RWPE1 (cell line): ENCODE measurements at regions not wholly inside any gene's neighbourhood (a gene's known extent, or its start where the extent isn't known, plus 50 kb on each side); places are given as distances from the start of the nearest gene placed in this dataset.

Experiments
- CTCF ChIA-PET: fragments of 350-600 bp; sonication (Branson Sonifier 250); formaldehyde crosslinking; extraction: SDS; loops from one replicate; lab custom pipeline; 2021; lab: Yijun Ruan, JAX
- POLR2A ChIA-PET: fragments of 400-600 bp; formaldehyde crosslinking; extraction: SDS; loops from one replicate; lab custom pipeline; 2020; ENCODE audit warnings: antibody characterized with exemption; ENCODE audit not compliant: low non-redundant PET; lab: Yijun Ruan, JAX
- DNase-seq: peaks from one replicate; pipeline ENCODE4 v3.0.0; 2012; ENCODE audit warnings: low spot score
- H3K27ac ChIP-seq: fragments of 450-650 bp; 2 replicates; pipeline ENCODE4 v1.5.1; 2017
- TF ChIP-seq, protein P1 (sequence below): fragments of 450-650 bp; conservative IDR thresholded peaks from 2 replicates; pipeline ENCODE4 v1.5.1; 2017; ENCODE audit warnings: low read depth, mild to moderate bottlenecking

- ChIA-PET CTCF (no interaction called here), POLR2A (interaction anchor here (0.8 to 1.7 kb wide), 2 partner anchors 61 kb away, joined by 3 to 8 read pairs; no protein-coding TSS in a partner anchor)
- no peak for DNase-seq
- TF ChIP-seq, protein P1, sequence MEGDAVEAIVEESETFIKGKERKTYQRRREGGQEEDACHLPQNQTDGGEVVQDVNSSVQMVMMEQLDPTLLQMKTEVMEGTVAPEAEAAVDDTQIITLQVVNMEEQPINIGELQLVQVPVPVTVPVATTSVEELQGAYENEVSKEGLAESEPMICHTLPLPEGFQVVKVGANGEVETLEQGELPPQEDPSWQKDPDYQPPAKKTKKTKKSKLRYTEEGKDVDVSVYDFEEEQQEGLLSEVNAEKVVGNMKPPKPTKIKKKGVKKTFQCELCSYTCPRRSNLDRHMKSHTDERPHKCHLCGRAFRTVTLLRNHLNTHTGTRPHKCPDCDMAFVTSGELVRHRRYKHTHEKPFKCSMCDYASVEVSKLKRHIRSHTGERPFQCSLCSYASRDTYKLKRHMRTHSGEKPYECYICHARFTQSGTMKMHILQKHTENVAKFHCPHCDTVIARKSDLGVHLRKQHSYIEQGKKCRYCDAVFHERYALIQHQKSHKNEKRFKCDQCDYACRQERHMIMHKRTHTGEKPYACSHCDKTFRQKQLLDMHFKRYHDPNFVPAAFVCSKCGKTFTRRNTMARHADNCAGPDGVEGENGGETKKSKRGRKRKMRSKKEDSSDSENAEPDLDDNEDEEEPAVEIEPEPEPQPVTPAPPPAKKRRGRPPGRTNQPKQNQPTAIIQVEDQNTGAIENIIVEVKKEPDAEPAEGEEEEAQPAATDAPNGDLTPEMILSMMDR = no peak
- H3K27ac ChIP-seq = peak overlapping the region; percentile 93
Measured at GRCh38 chr1:209367061-209367772, 216.3 kb upstream of the CAMK1G start.

- TF ChIP-seq, protein P1 = no peak
- POLR2A ChIA-PET = interaction anchor here (1.4 to 1.6 kb wide), 2 partner anchors 59 to 64 kb away, joined by 9 to 13 read pairs; no protein-coding TSS in a partner anchor
- H3K27ac ChIP-seq = peak overlapping the region; percentile 93
- DNase-seq = peak; percentile 74
- CTCF ChIA-PET = interaction anchor here (0.6 kb wide), 1 partner anchor 25 kb away, joined by 5 read pairs; no protein-coding TSS in a partner anchor
Measured at GRCh38 chr1:209368864-209369598, 214.5 kb upstream of the CAMK1G start.

DNA sequence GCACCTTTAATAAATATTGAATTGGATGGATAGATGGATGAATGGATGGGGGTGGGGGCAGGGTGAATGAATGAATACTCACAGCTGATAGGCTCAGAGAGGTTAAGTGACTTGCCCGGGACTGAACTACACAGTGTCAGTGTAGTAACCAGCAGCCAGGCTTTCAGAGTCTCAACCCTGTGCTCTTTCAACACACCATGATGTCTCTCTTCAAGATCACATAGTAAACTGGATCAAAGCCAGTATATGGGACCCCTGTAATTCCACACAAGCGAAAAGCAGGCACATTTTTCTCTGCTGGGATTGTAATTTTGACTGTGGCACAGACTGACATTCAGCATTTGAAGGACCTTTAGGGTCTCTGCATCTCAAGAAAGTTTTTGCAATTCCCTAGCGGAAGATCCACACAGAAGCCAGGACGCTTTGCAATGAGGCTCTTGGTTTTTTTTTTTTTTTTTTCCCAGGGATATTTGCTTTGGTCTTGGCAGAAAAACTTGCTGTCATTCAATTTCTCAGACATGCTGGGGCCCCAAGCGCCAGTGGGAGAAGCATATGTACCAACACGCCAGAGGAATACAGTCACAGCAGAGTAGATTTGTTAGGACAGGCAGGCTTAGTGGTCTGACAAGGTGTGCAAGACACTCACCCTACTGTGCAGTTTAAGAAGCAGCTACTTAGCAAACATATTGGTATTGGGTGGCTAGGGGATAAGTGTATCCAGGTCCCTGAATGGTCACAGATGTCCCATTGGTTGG is 213.1 kb upstream of the CAMK1G start:
- ChIA-PET CTCF (interaction anchor here (0.6 to 0.8 kb wide), 2 partner anchors 20 to 1361 kb away, joined by 3 to 4 read pairs; no protein-coding TSS in a partner anchor), POLR2A (interaction anchor here (0.6 to 1.6 kb wide), 7 partner anchors 14 to 63 kb away, joined by 3 to 9 read pairs (median 3); no protein-coding TSS in a partner anchor)

GRCh38 chr1:209375097-209375496 is 208.4 kb upstream of the CAMK1G start:
- no peak overlapping the region; the same call in 1 of the 2 replicates for H3K27ac ChIP-seq
- POLR2A ChIA-PET = interaction anchor here (1.3 kb wide), 1 partner anchor 53 kb away, joined by 7 read pairs; no protein-coding TSS in a partner anchor
- CTCF ChIA-PET = interaction anchor here (0.7 to 0.9 kb wide), 2 partner anchors 59 to 60 kb away, joined by 3 read pairs; no protein-coding TSS in a partner anchor
- TF ChIP-seq, protein P1 = no peak
- DNase-seq = no peak

More for the DNA sequence above, 213.1 kb upstream of the CAMK1G start:
- TF ChIP-seq, protein P1 = no peak
- peak; percentile 81 for DNase-seq
- peak overlapping the region; percentile 68 for H3K27ac ChIP-seq

DNA sequence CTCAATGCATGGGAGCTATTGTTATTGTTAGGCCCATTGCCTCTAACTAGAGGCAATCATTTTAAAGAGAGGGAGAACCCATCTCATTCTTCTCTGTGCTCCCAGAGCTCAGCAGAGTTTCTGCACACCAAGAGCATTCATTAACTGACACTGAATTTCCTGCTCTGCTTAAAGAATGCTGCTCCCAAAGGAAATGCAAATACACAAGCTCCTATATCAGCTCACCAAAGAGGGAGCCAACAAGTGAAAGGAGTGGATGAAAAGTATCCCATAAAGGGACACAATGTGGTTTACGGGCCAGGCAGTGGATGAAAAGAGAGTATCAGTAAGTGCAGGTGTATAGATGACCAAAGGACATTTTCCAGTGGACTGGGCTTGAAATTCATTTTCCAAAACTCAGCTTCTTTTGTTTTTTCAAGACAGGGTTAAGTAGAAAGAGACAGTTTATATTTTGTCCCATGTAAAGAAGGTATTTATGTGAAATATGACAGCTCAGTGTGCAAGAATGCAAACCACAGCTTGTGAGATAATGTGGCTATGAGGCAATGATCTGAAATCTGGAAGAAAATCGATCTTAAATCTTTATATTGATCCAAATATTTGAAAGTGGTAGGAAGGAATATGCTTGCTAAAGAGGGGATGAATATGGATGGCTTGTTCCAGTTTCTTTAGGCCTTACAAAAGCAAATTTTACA is 207.7 kb upstream of the CAMK1G start:
- no peak overlapping the region for H3K27ac ChIP-seq
- CTCF ChIA-PET = interaction anchor here (0.5 to 0.9 kb wide), 3 partner anchors 21 to 59 kb away, joined by 3 read pairs; no protein-coding TSS in a partner anchor
- TF ChIP-seq, protein P1 = no peak
- no peak for DNase-seq
- POLR2A ChIA-PET = interaction anchor here (1.3 kb wide), 1 partner anchor 52 kb away, joined by 7 read pairs; no protein-coding TSS in a partner anchor
